Progenitor cell of endocrine pancreas (in vitro differentiated cells): ENCODE measurements at regions not wholly inside any gene's neighbourhood (a gene's known extent, or its start where the extent isn't known, plus 50 kb on each side); places are given as distances from the start of the nearest gene placed in this dataset.

ENCODE experiments used
- DNase-seq: peaks from one replicate; pipeline ENCODE4 v3.0.0; 2021; ENCODE audit warnings: low spot score; ENCODE audit not compliant: unreplicated experiment
- H3K27ac Mint-ChIP-seq: 2 replicates; pipeline ENCODE4 v1.8.0; 2021; ENCODE audit warnings: mild to moderate bottlenecking, moderate library complexity, mixed read lengths
- H3K27me3 Mint-ChIP-seq: 2 replicates; pipeline ENCODE4 v1.8.0; 2021; ENCODE audit warnings: mixed read lengths
- H3K36me3 Mint-ChIP-seq: 2 replicates; pipeline ENCODE4 v1.8.0; 2022; ENCODE audit warnings: mixed read lengths; ENCODE audit not compliant: insufficient read depth
- H3K4me1 Mint-ChIP-seq: 2 replicates; pipeline ENCODE4 v1.8.0; 2021; ENCODE audit warnings: low read depth, mixed read lengths
- H3K4me3 Mint-ChIP-seq: 2 replicates; pipeline ENCODE4 v1.8.0; 2021; ENCODE audit warnings: low read depth, mild to moderate bottlenecking, moderate library complexity, mixed read lengths
- H3K9me3 Mint-ChIP-seq: 2 replicates; pipeline ENCODE4 v1.8.0; 2021; ENCODE audit warnings: low read depth, mixed read lengths
- TF ChIP-seq, protein P1 (sequence below): fragments of 200-600 bp; sonication (generic); IDR thresholded peaks from one replicate; pipeline ENCODE4 v1.5.0; 2021; ENCODE audit warnings: antibody characterized with exemption, mild to moderate bottlenecking; ENCODE audit not compliant: unreplicated experiment

- H3K27me3 Mint-ChIP-seq, result no peaks in the 10 kb centered on the region
- H3K4me3 Mint-ChIP-seq, result no peak overlapping the region
Measured at GRCh38 chr5:98243972-98244371, 529.5 kb upstream of the RGMB start.

DNA sequence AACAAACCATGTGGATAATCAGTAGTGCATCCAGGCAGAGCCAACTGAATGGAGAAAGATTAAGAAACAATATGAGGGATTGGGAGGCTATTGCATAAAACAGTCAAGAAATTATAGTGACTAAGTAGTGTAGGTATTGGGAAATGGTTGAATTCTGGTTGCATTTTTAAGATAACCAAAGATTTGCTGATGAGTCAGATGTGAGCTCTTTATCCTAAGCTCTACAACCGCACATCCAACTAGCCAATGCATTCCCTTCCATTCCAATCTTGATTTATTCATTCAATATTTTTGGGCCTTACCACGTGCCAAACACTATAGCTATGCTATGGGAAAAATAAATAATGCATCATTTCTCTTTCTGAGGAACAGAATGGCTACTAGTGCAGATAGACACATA is 524.5 kb upstream of the RGMB start:
- Mint-ChIP-seq H3K4me3 (no peak overlapping the region), H3K27me3 (no peaks in the 10 kb centered on the region), H3K9me3 (no peaks in the 10 kb centered on the region), H3K36me3 (no peaks in the 10 kb centered on the region), H3K27ac (no peak overlapping the region), H3K4me1 (no peaks in the 10 kb centered on the region)
- DNase-seq, result no peak
- TF ChIP-seq, protein P1, sequence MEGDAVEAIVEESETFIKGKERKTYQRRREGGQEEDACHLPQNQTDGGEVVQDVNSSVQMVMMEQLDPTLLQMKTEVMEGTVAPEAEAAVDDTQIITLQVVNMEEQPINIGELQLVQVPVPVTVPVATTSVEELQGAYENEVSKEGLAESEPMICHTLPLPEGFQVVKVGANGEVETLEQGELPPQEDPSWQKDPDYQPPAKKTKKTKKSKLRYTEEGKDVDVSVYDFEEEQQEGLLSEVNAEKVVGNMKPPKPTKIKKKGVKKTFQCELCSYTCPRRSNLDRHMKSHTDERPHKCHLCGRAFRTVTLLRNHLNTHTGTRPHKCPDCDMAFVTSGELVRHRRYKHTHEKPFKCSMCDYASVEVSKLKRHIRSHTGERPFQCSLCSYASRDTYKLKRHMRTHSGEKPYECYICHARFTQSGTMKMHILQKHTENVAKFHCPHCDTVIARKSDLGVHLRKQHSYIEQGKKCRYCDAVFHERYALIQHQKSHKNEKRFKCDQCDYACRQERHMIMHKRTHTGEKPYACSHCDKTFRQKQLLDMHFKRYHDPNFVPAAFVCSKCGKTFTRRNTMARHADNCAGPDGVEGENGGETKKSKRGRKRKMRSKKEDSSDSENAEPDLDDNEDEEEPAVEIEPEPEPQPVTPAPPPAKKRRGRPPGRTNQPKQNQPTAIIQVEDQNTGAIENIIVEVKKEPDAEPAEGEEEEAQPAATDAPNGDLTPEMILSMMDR, result no peak

More at GRCh38 chr5:98243972-98244371, 529.5 kb upstream of the RGMB start:
- no peaks in the 10 kb centered on the region for H3K4me1 Mint-ChIP-seq
- no peak for DNase-seq
- H3K27ac Mint-ChIP-seq, result no peak overlapping the region
- TF ChIP-seq, protein P1, result no peak
- H3K36me3 Mint-ChIP-seq, result no peaks in the 10 kb centered on the region
- H3K9me3 Mint-ChIP-seq, result peaks cover 8% of the 10 kb centered on the region

- Mint-ChIP-seq H3K36me3 (no peaks in the 10 kb centered on the region), H3K27me3 (no peaks in the 10 kb centered on the region), H3K4me3 (no peak overlapping the region), H3K9me3 (peaks cover 12% of the 10 kb centered on the region), H3K27ac (no peak overlapping the region), H3K4me1 (no peaks in the 10 kb centered on the region)
- TF ChIP-seq, protein P1, result no peak
- no peak for DNase-seq
Measured at GRCh38 chr5:98258939-98259338, 514.5 kb upstream of the RGMB start.

DNA sequence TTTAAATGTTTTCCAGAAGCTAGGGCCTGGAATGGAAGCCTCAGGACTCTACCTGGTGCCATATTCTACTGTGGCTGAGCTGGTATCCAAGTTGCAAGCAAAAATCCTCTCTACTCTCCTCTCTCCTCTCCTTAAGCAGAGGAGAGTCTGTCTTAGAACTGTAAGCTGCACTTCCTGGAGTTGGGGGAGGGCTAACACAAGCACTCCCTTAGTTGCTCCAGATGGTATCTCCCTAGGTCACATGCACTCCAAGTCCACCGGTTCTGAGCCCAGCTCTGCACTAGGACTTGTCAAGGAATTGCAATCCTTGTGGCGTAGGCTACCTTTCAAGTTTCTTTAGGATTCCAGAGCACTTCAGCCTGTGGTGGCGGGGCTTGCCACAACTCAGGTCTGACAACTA is 513.9 kb upstream of the RGMB start:
- Mint-ChIP-seq H3K27ac (no peak overlapping the region), H3K4me1 (no peaks in the 10 kb centered on the region), H3K36me3 (no peaks in the 10 kb centered on the region), H3K4me3 (no peak overlapping the region), H3K27me3 (no peaks in the 10 kb centered on the region), H3K9me3 (peaks cover 12% of the 10 kb centered on the region)
- TF ChIP-seq, protein P1, result no peak
- no peak for DNase-seq

GRCh38 chr5:98263084-98263483 is 510.4 kb upstream of the RGMB start:
- no peak for DNase-seq
- TF ChIP-seq, protein P1, result no peak
- Mint-ChIP-seq H3K27me3 (no peaks in the 10 kb centered on the region), H3K36me3 (no peaks in the 10 kb centered on the region), H3K27ac (no peak overlapping the region), H3K9me3 (no peaks in the 10 kb centered on the region), H3K4me1 (no peaks in the 10 kb centered on the region), H3K4me3 (no peak overlapping the region)
